ENCODE measurements at regions not wholly inside any gene's neighbourhood (a gene's known extent, or its start where the extent isn't known, plus 50 kb on each side); places are given as distances from the start of the nearest gene placed in this dataset.

DNA sequence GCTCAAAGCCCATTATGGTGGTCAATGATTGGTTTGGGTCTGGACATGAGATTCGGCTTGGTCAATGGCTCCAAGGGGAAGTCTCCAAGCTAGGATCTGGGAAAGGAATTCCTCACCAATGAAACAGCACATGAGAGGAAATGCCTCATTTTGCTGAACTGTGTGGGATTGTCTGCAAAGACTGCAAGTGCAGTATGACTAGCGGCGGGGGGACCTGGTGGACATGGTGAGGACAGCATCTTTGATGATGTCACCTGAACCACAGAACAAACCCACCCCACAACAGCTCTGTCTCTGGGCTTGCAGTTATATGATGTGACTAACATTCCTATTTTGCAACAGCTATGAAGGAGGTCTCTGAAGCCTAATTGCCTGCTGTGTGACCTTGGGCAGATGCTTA lies 50.6 kb upstream of the NKD1 start:
- H3K27me3 ChIP-seq, result no peaks in the 10 kb centered on the region
- H2AFZ ChIP-seq, result no peak overlapping the region
- H3K36me3 ChIP-seq (replicated peaks; ENCODE audit: insufficient read depth, low read depth), result no peaks in the 10 kb centered on the region
- H4K20me1 ChIP-seq (ENCODE audit: insufficient read depth, poor library complexity, severe bottlenecking), result no peaks in the 10 kb centered on the region
- H3K4me1 ChIP-seq (ENCODE audit: insufficient read depth), result no peaks in the 10 kb centered on the region
- H3K27ac ChIP-seq, result no peak overlapping the region
- 90% methylated on average over 3 of the region's 3 CpGs for WGBS (ENCODE audit: low lambda C conversion rate, missing lambda C conversion rate)
- TF ChIP-seq, protein P1, sequence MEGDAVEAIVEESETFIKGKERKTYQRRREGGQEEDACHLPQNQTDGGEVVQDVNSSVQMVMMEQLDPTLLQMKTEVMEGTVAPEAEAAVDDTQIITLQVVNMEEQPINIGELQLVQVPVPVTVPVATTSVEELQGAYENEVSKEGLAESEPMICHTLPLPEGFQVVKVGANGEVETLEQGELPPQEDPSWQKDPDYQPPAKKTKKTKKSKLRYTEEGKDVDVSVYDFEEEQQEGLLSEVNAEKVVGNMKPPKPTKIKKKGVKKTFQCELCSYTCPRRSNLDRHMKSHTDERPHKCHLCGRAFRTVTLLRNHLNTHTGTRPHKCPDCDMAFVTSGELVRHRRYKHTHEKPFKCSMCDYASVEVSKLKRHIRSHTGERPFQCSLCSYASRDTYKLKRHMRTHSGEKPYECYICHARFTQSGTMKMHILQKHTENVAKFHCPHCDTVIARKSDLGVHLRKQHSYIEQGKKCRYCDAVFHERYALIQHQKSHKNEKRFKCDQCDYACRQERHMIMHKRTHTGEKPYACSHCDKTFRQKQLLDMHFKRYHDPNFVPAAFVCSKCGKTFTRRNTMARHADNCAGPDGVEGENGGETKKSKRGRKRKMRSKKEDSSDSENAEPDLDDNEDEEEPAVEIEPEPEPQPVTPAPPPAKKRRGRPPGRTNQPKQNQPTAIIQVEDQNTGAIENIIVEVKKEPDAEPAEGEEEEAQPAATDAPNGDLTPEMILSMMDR (IDR thresholded peaks at IDR 0.05; ENCODE audit: poor library complexity), result no peak
- TF ChIP-seq EZH2phosphoT487 (IDR thresholded peaks at IDR 0.05; ENCODE audit: low read depth, severe bottlenecking, unreplicated experiment), result no peak
- no peak for TF ChIP-seq EZH2 (IDR thresholded peaks at IDR 0.05; ENCODE audit: borderline replicate concordance)
- no peaks in the 10 kb centered on the region for H3K79me2 ChIP-seq
- H3K9me3 ChIP-seq (ENCODE audit: low read depth), result no peaks in the 10 kb centered on the region
- no peak overlapping the region for H3K4me2 ChIP-seq
- H3K4me3 ChIP-seq, result no peak overlapping the region
- no peak for DNase-seq (ENCODE audit: low spot score)
- H3K9me2 ChIP-seq (replicated peaks; ENCODE audit: insufficient read depth), result no peaks in the 10 kb centered on the region

DNA sequence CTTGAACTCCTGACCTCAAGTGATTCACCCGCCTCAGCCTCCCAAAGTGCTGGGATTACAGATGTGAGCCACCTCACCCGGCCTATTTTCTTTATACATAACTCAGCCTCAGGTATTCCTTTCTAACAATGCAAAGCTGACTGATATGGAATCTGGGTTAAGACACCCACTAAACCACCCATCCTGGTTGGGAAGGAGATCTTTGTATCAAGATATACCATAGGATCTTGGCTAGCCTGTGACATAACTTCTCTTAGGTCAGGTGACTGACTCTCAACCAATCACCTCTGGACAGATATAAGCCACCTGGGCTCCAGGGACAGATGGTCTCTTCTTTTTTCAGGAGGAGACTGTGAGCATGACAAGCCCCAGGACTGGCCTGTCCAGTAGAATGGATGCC lies 51.2 kb upstream of the NKD1 start:
- TF ChIP-seq, protein P1 (IDR thresholded peaks at IDR 0.05; ENCODE audit: poor library complexity), result no peak
- TF ChIP-seq EZH2 (IDR thresholded peaks at IDR 0.05; ENCODE audit: borderline replicate concordance), result no peak
- TF ChIP-seq EZH2phosphoT487 (IDR thresholded peaks at IDR 0.05; ENCODE audit: low read depth, severe bottlenecking, unreplicated experiment), result no peak
- Histone ChIP-seq H3K4me1 (ENCODE audit: insufficient read depth) (no peaks in the 10 kb centered on the region), H3K4me3 (no peak overlapping the region), H3K4me2 (no peak overlapping the region), H4K20me1 (ENCODE audit: insufficient read depth, poor library complexity, severe bottlenecking) (no peaks in the 10 kb centered on the region), H3K27me3 (no peaks in the 10 kb centered on the region), H3K27ac (no peak overlapping the region), H3K36me3 (replicated peaks; ENCODE audit: insufficient read depth, low read depth) (no peaks in the 10 kb centered on the region), H2AFZ (no peak overlapping the region), H3K9me3 (ENCODE audit: low read depth) (no peaks in the 10 kb centered on the region), H3K79me2 (no peaks in the 10 kb centered on the region), H3K9me2 (replicated peaks; ENCODE audit: insufficient read depth) (no peaks in the 10 kb centered on the region)
- DNase-seq (ENCODE audit: low spot score), result no peak
- WGBS (ENCODE audit: low lambda C conversion rate, missing lambda C conversion rate), result 100% methylated on average over 2 of the region's 2 CpGs

DNA sequence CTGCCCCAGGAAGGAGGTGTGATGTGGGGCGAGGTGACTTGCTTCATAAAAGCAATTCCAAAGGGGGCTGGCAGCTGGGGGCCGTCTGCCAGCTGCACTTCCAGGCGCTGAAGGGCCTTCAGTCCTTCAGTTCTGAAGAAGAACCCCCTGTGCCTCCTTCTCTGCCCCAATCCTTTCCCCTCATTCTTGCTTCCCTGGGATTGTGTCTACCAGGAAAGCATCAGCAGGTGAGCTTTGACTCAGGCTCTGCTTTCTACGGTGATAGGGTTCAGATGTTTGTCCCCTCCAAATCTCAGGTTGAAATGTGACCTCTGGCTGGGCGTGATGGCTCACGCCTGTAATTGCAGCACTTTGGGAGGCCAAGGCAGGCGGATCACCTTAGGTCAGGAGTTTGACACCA lies 52.5 kb upstream of the NKD1 start:
- no peak for DNase-seq (ENCODE audit: low spot score)
- Histone ChIP-seq H4K20me1 (ENCODE audit: insufficient read depth, poor library complexity, severe bottlenecking) (no peaks in the 10 kb centered on the region), H3K4me3 (no peak overlapping the region), H3K9me3 (ENCODE audit: low read depth) (no peaks in the 10 kb centered on the region), H3K4me2 (no peak overlapping the region), H3K27me3 (no peaks in the 10 kb centered on the region), H2AFZ (no peak overlapping the region), H3K4me1 (ENCODE audit: insufficient read depth) (no peaks in the 10 kb centered on the region), H3K79me2 (no peaks in the 10 kb centered on the region), H3K36me3 (replicated peaks; ENCODE audit: insufficient read depth, low read depth) (no peaks in the 10 kb centered on the region), H3K27ac (no peak overlapping the region), H3K9me2 (replicated peaks; ENCODE audit: insufficient read depth) (no peaks in the 10 kb centered on the region)
- 86% methylated on average over 7 of the region's 7 CpGs for WGBS (ENCODE audit: low lambda C conversion rate, missing lambda C conversion rate)
- TF ChIP-seq EZH2 (IDR thresholded peaks at IDR 0.05; ENCODE audit: borderline replicate concordance) (no peak), EZH2phosphoT487 (IDR thresholded peaks at IDR 0.05; ENCODE audit: low read depth, severe bottlenecking, unreplicated experiment) (no peak)
- TF ChIP-seq, protein P1 (IDR thresholded peaks at IDR 0.05; ENCODE audit: poor library complexity), result no peak

All from hepatocyte (in vitro differentiated cells).